ENCODE measurements at regions not wholly inside any gene's neighbourhood (a gene's known extent, or its start where the extent isn't known, plus 50 kb on each side); places are given as distances from the start of the nearest gene placed in this dataset.
A peak's percentile ranks its signal among the peaks of the same experiment; 100 is the strongest.

GRCh38 chr18:61731693-61732376 is 161.0 kb downstream of the RNF152 start:
- no peaks in the 10 kb centered on the region for H3K9me3 ChIP-seq
- H3K27me3 ChIP-seq (replicated peaks; ENCODE audit: insufficient read depth) = no peaks in the 10 kb centered on the region
- no peaks in the 10 kb centered on the region for H3K4me1 ChIP-seq (replicated peaks)
- intact Hi-C loops (cut with DNase I) = no loop called here
- no peak for DNase-seq (ENCODE audit: low spot score)
- no peak overlapping the region for H3K4me3 ChIP-seq
- 81% methylated on average over 9 of the region's 9 CpGs for WGBS
- H3K27ac ChIP-seq = peak overlapping the region; percentile 22 to 65
- no peaks in the 10 kb centered on the region for H3K36me3 ChIP-seq
- TF ChIP-seq POLR2AphosphoS5 (IDR thresholded peaks at IDR 0.05) (no peak), POLR2A (IDR thresholded peaks at IDR 0.05) (no peak), CTCF (IDR thresholded peaks at IDR 0.05) (no peak)

GRCh38 chr18:61731178-61731577 is 161.6 kb downstream of the RNF152 start:
- H3K9me3 ChIP-seq = no peaks in the 10 kb centered on the region
- intact Hi-C loops (cut with DNase I) = no loop called here
- TF ChIP-seq POLR2A (IDR thresholded peaks at IDR 0.05) = no peak
- TF ChIP-seq POLR2AphosphoS5 (IDR thresholded peaks at IDR 0.05) = no peak
- no peak for TF ChIP-seq CTCF (IDR thresholded peaks at IDR 0.05)
- no peaks in the 10 kb centered on the region for H3K36me3 ChIP-seq
- WGBS = 75% methylated on average over 5 of the region's 5 CpGs
- H3K4me1 ChIP-seq (replicated peaks) = no peaks in the 10 kb centered on the region
- no peak for DNase-seq (ENCODE audit: low spot score)
- no peaks in the 10 kb centered on the region for H3K27me3 ChIP-seq (replicated peaks; ENCODE audit: insufficient read depth)
- H3K4me3 ChIP-seq = no peak overlapping the region
- peak overlapping the region; percentile 13 to 22 for H3K27ac ChIP-seq

GRCh38 chr18:61729322-61729721 is 163.5 kb downstream of the RNF152 start:
- Histone ChIP-seq H3K4me3 (no peak overlapping the region), H3K36me3 (no peaks in the 10 kb centered on the region), H3K27ac (no peak overlapping the region), H3K4me1 (replicated peaks) (no peaks in the 10 kb centered on the region), H3K9me3 (no peaks in the 10 kb centered on the region), H3K27me3 (replicated peaks; ENCODE audit: insufficient read depth) (no peaks in the 10 kb centered on the region)
- TF ChIP-seq POLR2A (IDR thresholded peaks at IDR 0.05) = no peak
- no peak for TF ChIP-seq POLR2AphosphoS5 (IDR thresholded peaks at IDR 0.05)
- no peak for TF ChIP-seq CTCF (IDR thresholded peaks at IDR 0.05)
- DNase-seq (ENCODE audit: low spot score) = no peak
- intact Hi-C loops (cut with DNase I) = no loop called here

- WGBS = 94% methylated on average over 4 of the region's 4 CpGs
- no peak for DNase-seq (ENCODE audit: low spot score)
- no peak overlapping the region for H3K27ac ChIP-seq
Measured at GRCh38 chr18:61727241-61728193, 165.3 kb downstream of the RNF152 start.

More at GRCh38 chr18:61727241-61728193, 165.3 kb downstream of the RNF152 start:
- Histone ChIP-seq H3K4me1 (replicated peaks) (no peaks in the 10 kb centered on the region), H3K9me3 (no peaks in the 10 kb centered on the region), H3K27me3 (replicated peaks; ENCODE audit: insufficient read depth) (no peaks in the 10 kb centered on the region), H3K4me3 (no peak overlapping the region), H3K36me3 (no peaks in the 10 kb centered on the region)
- intact Hi-C loops (cut with DNase I) = no loop called here
- TF ChIP-seq POLR2A (IDR thresholded peaks at IDR 0.05) (no peak), CTCF (IDR thresholded peaks at IDR 0.05) (no peak), POLR2AphosphoS5 (IDR thresholded peaks at IDR 0.05) (no peak)

All from prostate gland (tissue), 2 donors.